Astrocyte (in vitro differentiated cells and primary cell): ENCODE measurements at regions not wholly inside any gene's neighbourhood (a gene's known extent, or its start where the extent isn't known, plus 50 kb on each side); places are given as distances from the start of the nearest gene placed in this dataset.
A peak's percentile ranks its signal among the peaks of the same experiment; 100 is the strongest.

Experiments used
- DNase-seq: peaks from one replicate; pipeline ENCODE4 v3.0.0-alpha.2; 2010; ENCODE audit warnings: low read depth
- FAIRE-seq: peaks from 2 replicates; lab custom pipeline; 2011; peaks lifted over from hg19 to GRCh38; lab: Jason Lieb, UNC
- H2AFZ ChIP-seq: 2 replicates; pipeline ENCODE4 v1.6.0; 2012; ENCODE audit warnings: low read depth, low read length, inconsistent platforms
- H3K27ac ChIP-seq: 2 replicates; pipeline ENCODE4 v1.5.1; 2011; ENCODE audit warnings: low read depth, low read length, inconsistent platforms
- H3K27me3 ChIP-seq: 2 replicates; pipeline ENCODE4 v1.6.0; 2011; ENCODE audit warnings: low read length, inconsistent platforms; ENCODE audit not compliant: insufficient read depth
- H3K36me3 ChIP-seq: 2 replicates; pipeline ENCODE4 v1.5.1; 2011; ENCODE audit warnings: low read length, inconsistent platforms; ENCODE audit not compliant: insufficient read depth
- H3K4me1 ChIP-seq: 2 replicates; pipeline ENCODE4 v1.5.1; 2011; ENCODE audit warnings: low read length, inconsistent platforms; ENCODE audit not compliant: insufficient read depth
- H3K4me2 ChIP-seq: 2 replicates; pipeline ENCODE4 v1.6.0; 2012; ENCODE audit warnings: low read length, inconsistent platforms
- H3K4me3 ChIP-seq: 2 replicates; pipeline ENCODE4 v1.5.1; 2011; ENCODE audit warnings: low read depth, mild to moderate bottlenecking, low read length, inconsistent platforms; ENCODE audit not compliant: insufficient read depth
- H3K79me2 ChIP-seq: 2 replicates; pipeline ENCODE4 v1.6.0; 2012; ENCODE audit warnings: mild to moderate bottlenecking, low read length, inconsistent platforms; ENCODE audit not compliant: insufficient read depth
- H3K9ac ChIP-seq: 2 replicates; pipeline ENCODE4 v1.6.0; 2012; ENCODE audit warnings: mild to moderate bottlenecking, low read length, inconsistent platforms
- H3K9me3 ChIP-seq: 2 replicates; pipeline ENCODE4 v1.5.1; 2012; ENCODE audit warnings: low read depth, mild to moderate bottlenecking, low read length, inconsistent platforms; ENCODE audit not compliant: insufficient read depth
- H4K20me1 ChIP-seq: 2 replicates; pipeline ENCODE4 v1.6.0; 2012; ENCODE audit warnings: low read length, inconsistent platforms; ENCODE audit not compliant: insufficient read depth
- H3K27ac Mint-ChIP-seq: one replicate; pipeline ENCODE4 v1.8.0; 2021; ENCODE audit warnings: mild to moderate bottlenecking, mixed read lengths; ENCODE audit not compliant: unreplicated experiment
- H3K27me3 Mint-ChIP-seq: one replicate; pipeline ENCODE4 v1.8.0; 2021; ENCODE audit warnings: low read depth, mixed read lengths; ENCODE audit not compliant: unreplicated experiment
- H3K36me3 Mint-ChIP-seq: one replicate; pipeline ENCODE4 v1.8.0; 2021; ENCODE audit warnings: low read depth, mixed read lengths; ENCODE audit not compliant: unreplicated experiment
- H3K4me1 Mint-ChIP-seq: one replicate; pipeline ENCODE4 v1.8.0; 2021; ENCODE audit warnings: low read depth, mixed read lengths; ENCODE audit not compliant: unreplicated experiment
- H3K4me3 Mint-ChIP-seq: one replicate; pipeline ENCODE4 v1.8.0; 2021; ENCODE audit warnings: mild to moderate bottlenecking, moderate library complexity, mixed read lengths; ENCODE audit not compliant: unreplicated experiment
- H3K9me3 Mint-ChIP-seq: one replicate; pipeline ENCODE4 v1.8.0; 2021; ENCODE audit warnings: mild to moderate bottlenecking, mixed read lengths; ENCODE audit not compliant: unreplicated experiment
- CTCF ChIP-seq: IDR thresholded peaks from 2 replicates; pipeline ENCODE4 v1.5.1; 2011; ENCODE audit warnings: low read depth, mild to moderate bottlenecking, inconsistent platforms, low read length, moderate library complexity; ENCODE audit not compliant: insufficient read depth
- EZH2 ChIP-seq: IDR thresholded peaks from 2 replicates; pipeline ENCODE4 v1.6.1; 2012; ENCODE audit warnings: mild to moderate bottlenecking, low read length, inconsistent platforms; ENCODE audit not compliant: insufficient read depth

GRCh38 chr1:14338509-14338908, 260.0 kb upstream of the KAZN start:
- no peaks in the 10 kb centered on the region for H4K20me1 ChIP-seq
- Mint-ChIP-seq H3K27ac (no peak overlapping the region), H3K36me3 (peaks cover 2% of the 10 kb centered on the region), H3K27me3 (no peaks in the 10 kb centered on the region), H3K4me3 (no peak overlapping the region), H3K9me3 (no peaks in the 10 kb centered on the region), H3K4me1 (no peaks in the 10 kb centered on the region)
- no peak overlapping the region for H3K4me3 ChIP-seq
- H3K27ac ChIP-seq, result no peak overlapping the region
- H3K4me2 ChIP-seq, result no peak overlapping the region
- no peaks in the 10 kb centered on the region for H3K27me3 ChIP-seq
- FAIRE-seq (no peak), DNase-seq (no peak)
- no peak overlapping the region for H2AFZ ChIP-seq
- no peaks in the 10 kb centered on the region for H3K36me3 ChIP-seq
- H3K4me1 ChIP-seq, result no peaks in the 10 kb centered on the region
- TF ChIP-seq EZH2, result no peak
- no peak for TF ChIP-seq CTCF
- H3K9ac ChIP-seq, result no peak overlapping the region
- H3K79me2 ChIP-seq, result no peaks in the 10 kb centered on the region
- no peaks in the 10 kb centered on the region for H3K9me3 ChIP-seq

DNA sequence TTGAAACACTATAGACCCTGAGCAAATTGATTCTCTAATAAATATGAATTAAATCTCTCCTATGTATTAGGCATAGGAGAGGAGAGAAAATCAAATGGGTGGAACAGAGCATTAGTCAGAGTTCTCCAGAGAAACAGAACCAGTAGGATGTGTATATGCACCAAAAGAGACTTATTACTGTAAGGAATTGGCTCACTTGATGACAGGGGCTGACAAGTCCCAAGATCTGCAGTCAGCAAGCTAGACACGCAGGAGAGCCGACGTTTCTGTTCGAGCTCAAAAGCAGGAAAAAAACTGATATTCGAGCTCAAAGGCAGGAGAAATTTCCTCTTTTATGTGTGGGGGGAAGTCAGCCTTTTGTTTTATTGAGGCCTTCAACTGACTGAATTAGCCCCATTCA, 259.2 kb upstream of the KAZN start:
- Histone ChIP-seq H3K4me2 (no peak overlapping the region), H3K4me3 (no peak overlapping the region), H3K36me3 (no peaks in the 10 kb centered on the region), H2AFZ (no peak overlapping the region), H3K27ac (no peak overlapping the region), H3K9ac (no peak overlapping the region), H4K20me1 (no peaks in the 10 kb centered on the region), H3K9me3 (no peaks in the 10 kb centered on the region), H3K27me3 (no peaks in the 10 kb centered on the region), H3K4me1 (no peaks in the 10 kb centered on the region), H3K79me2 (no peaks in the 10 kb centered on the region)
- no peak for DNase-seq
- H3K27me3 Mint-ChIP-seq, result no peaks in the 10 kb centered on the region
- no peaks in the 10 kb centered on the region for H3K4me1 Mint-ChIP-seq
- no peak overlapping the region for H3K4me3 Mint-ChIP-seq
- H3K27ac Mint-ChIP-seq, result no peak overlapping the region
- no peak for FAIRE-seq
- H3K9me3 Mint-ChIP-seq, result no peaks in the 10 kb centered on the region
- H3K36me3 Mint-ChIP-seq, result peaks cover 2% of the 10 kb centered on the region
- TF ChIP-seq EZH2 (no peak), CTCF (no peak)

GRCh38 chr1:14340002-14340785, 258.3 kb upstream of the KAZN start:
- no peak overlapping the region for H2AFZ ChIP-seq
- H3K36me3 ChIP-seq, result no peaks in the 10 kb centered on the region
- H3K4me1 ChIP-seq, result no peaks in the 10 kb centered on the region
- FAIRE-seq (no peak), DNase-seq (peak; percentile 66)
- Mint-ChIP-seq H3K27ac (no peak overlapping the region), H3K27me3 (no peaks in the 10 kb centered on the region), H3K9me3 (no peaks in the 10 kb centered on the region), H3K4me3 (no peak overlapping the region), H3K36me3 (peaks cover 2% of the 10 kb centered on the region), H3K4me1 (no peaks in the 10 kb centered on the region)
- H3K4me3 ChIP-seq, result no peak overlapping the region
- no peaks in the 10 kb centered on the region for H3K79me2 ChIP-seq
- H3K27ac ChIP-seq, result no peak overlapping the region
- no peak for TF ChIP-seq CTCF
- TF ChIP-seq EZH2, result no peak
- H3K9me3 ChIP-seq, result no peaks in the 10 kb centered on the region
- H3K9ac ChIP-seq, result no peak overlapping the region
- no peaks in the 10 kb centered on the region for H4K20me1 ChIP-seq
- H3K4me2 ChIP-seq, result no peak overlapping the region
- no peaks in the 10 kb centered on the region for H3K27me3 ChIP-seq
